ENCODE measurements at regions not wholly inside any gene's neighbourhood (a gene's known extent, or its start where the extent isn't known, plus 50 kb on each side); places are given as distances from the start of the nearest gene placed in this dataset.

GRCh38 chr9:28272127-28272526 lies 698.8 kb upstream of the C9orf72 start:
- Histone ChIP-seq H3K4me3 (ENCODE audit: extremely low read depth in 1 of 4, insufficient read depth in 2 of 4, low read depth in 3 of 4, low read length in 4 of 4) (no peak overlapping the region), H4K91ac (replicated peaks; ENCODE audit: insufficient read length, low read length) (no peak overlapping the region), H3K4me1 (replicated peaks in 1 of 4; ENCODE audit: control insufficient read depth in 3 of 4, insufficient read depth in 4 of 4, low read length in 3 of 4) (peaks cover 0 to 2% (median 0%) of the 10 kb centered on the region in 4 experiments; a peak in 1 of 7 replicates), H3K79me2 (ENCODE audit: control insufficient read depth in 1 of 2, insufficient read depth in 2 of 2, low read length in 2 of 2) (no peaks in the 10 kb centered on the region), H2BK120ac (replicated peaks; ENCODE audit: low read depth, low read length) (no peak overlapping the region), H3K27ac (ENCODE audit: low read depth, low read length) (no peak overlapping the region), H3K79me1 (ENCODE audit: low read depth, low read length) (no peaks in the 10 kb centered on the region), H2AFZ (ENCODE audit: low read length) (no peak overlapping the region), H3K4ac (replicated peaks; ENCODE audit: insufficient read length, low read depth, low read length) (no peak overlapping the region), H3K4me2 (ENCODE audit: insufficient read depth in 1 of 2, low read depth in 2 of 2, low read length in 2 of 2) (no peak overlapping the region), H3K14ac (ENCODE audit: insufficient read length) (no peak overlapping the region), H2AK5ac (ENCODE audit: low read depth, low read length) (no peak overlapping the region), H3K36me3 (ENCODE audit: control insufficient read depth in 2 of 4, insufficient read depth in 4 of 4, low read length in 3 of 4) (no peaks in the 10 kb centered on the region), H3K9me3 (ENCODE audit: insufficient read depth in 2 of 2, low read depth in 1 of 2, low read length in 1 of 2) (no peaks in the 10 kb centered on the region), H4K8ac (ENCODE audit: extremely low read depth, insufficient read depth, low read length) (no peak overlapping the region), H2BK15ac (ENCODE audit: low read length) (no peak overlapping the region), H2BK12ac (ENCODE audit: low read depth, low read length) (no peak overlapping the region), H4K5ac (ENCODE audit: insufficient read length, low read depth, low read length) (no peak overlapping the region), H3K18ac (ENCODE audit: extremely low read depth, low read length) (no peak overlapping the region), H2BK5ac (ENCODE audit: low read depth, low read length) (no peak overlapping the region), H2BK20ac (ENCODE audit: low read length) (no peak overlapping the region), H3K27me3 (replicated peaks in 1 of 4; ENCODE audit: control insufficient read depth in 3 of 4, extremely low read depth in 1 of 4, insufficient read depth in 3 of 4, low read length in 3 of 4) (no peaks in the 10 kb centered on the region), H4K20me1 (replicated peaks in 1 of 2; ENCODE audit: control insufficient read depth in 1 of 2, insufficient read depth in 2 of 2, low read length in 2 of 2) (no peaks in the 10 kb centered on the region), H3K56ac (replicated peaks; ENCODE audit: insufficient read length, low read depth, low read length) (no peak overlapping the region), H3K9ac (replicated peaks in 1 of 4; ENCODE audit: extremely low read depth in 1 of 4, low read depth in 3 of 4, low read length in 3 of 4) (no peak overlapping the region), H3K23ac (ENCODE audit: insufficient read length) (no peak overlapping the region), H3K23me2 (ENCODE audit: low read depth, low read length) (no peaks in the 10 kb centered on the region)
- ChIA-PET CTCF (ENCODE audit: partially characterized antibody) (interaction anchor here (0.6 kb wide), 1 partner anchor 149 kb away, joined by 3 read pairs; no protein-coding TSS in a partner anchor), POLR2A (ENCODE audit: partially characterized antibody) (no interaction called here)
- 94% methylated on average over 4 of the region's 4 CpGs; no CpG with 5 or more reads in 1 of the 2 experiments for WGBS, 2 experiments (ENCODE audit: extremely low coverage in 1 of 2, insufficient coverage in 1 of 2, insufficient read length in 1 of 2, insufficient replicate concordance in 2 of 2, low coverage in 1 of 2, low lambda C conversion rate in 2 of 2, missing lambda C conversion rate in 1 of 2)
- DNase-seq (ENCODE audit: low read depth in 1 of 2, low spot score in 2 of 2) (no peak), FAIRE-seq (no peak)
- TF ChIP-seq BACH1 (IDR thresholded peaks at IDR 0.05; ENCODE audit: low read length) (no peak), CTBP2 (IDR thresholded peaks at IDR 0.05; ENCODE audit: borderline replicate concordance, insufficient read depth, insufficient read length, low read length) (no peak), CBX8 (IDR thresholded peaks at IDR 0.05; ENCODE audit: borderline replicate concordance, low read depth, low read length) (no peak), SIN3A (conservative IDR thresholded peaks at IDR 0.05 in 1 of 2, IDR thresholded peaks at IDR 0.05 in 1 of 2; ENCODE audit: low read depth in 1 of 2, low read length in 2 of 2) (no peak), POLR2A (IDR thresholded peaks at IDR 0.05; ENCODE audit: control extremely low read depth in 1 of 2, low read depth in 2 of 2, low read length in 2 of 2) (no peak), BCL11A (IDR thresholded peaks at IDR 0.05; ENCODE audit: low read depth in 2 of 2, low read length in 2 of 2) (no peak), TCF12 (IDR thresholded peaks at IDR 0.05; ENCODE audit: low read depth, low read length) (no peak), NRF1 (IDR thresholded peaks at IDR 0.05; ENCODE audit: low read depth, low read length) (no peak), YY1 (IDR thresholded peaks at IDR 0.05; ENCODE audit: low read depth, low read length) (no peak), EZH2 (IDR thresholded peaks at IDR 0.05; ENCODE audit: low read depth, low read length, severe bottlenecking) (no peak), MAFK (IDR thresholded peaks at IDR 0.05; ENCODE audit: low read depth, low read length) (no peak), TAF1 (IDR thresholded peaks at IDR 0.05; ENCODE audit: low read depth, low read length) (no peak), POLR2AphosphoS5 (IDR thresholded peaks at IDR 0.05; ENCODE audit: low read depth, low read length) (no peak), USF2 (IDR thresholded peaks at IDR 0.05; ENCODE audit: low read length) (no peak)
